Cardiac muscle cell (in vitro differentiated cells and primary cell): ENCODE measurements at regions not wholly inside any gene's neighbourhood (a gene's known extent, or its start where the extent isn't known, plus 50 kb on each side); places are given as distances from the start of the nearest gene placed in this dataset.

ENCODE experiments used
- DNase-seq, 2 donors: peaks; one replicate each; pipeline versions ENCODE4 v3.0.0 to v3.0.0-alpha.2; 2010 to 2017; ENCODE audit warnings: low read depth in 1 of 2, low spot score in 1 of 2
- H3K27ac ChIP-seq: fragments of 200-600 bp; sonication (generic); 2 replicates; pipeline ENCODE4 v1.5.1; 2016
- H3K27me3 ChIP-seq: fragments of 200-600 bp; sonication (generic); 2 replicates; pipeline ENCODE4 v1.6.0; 2016; ENCODE audit warnings: control low read depth
- H3K36me3 ChIP-seq: fragments of 200-600 bp; sonication (generic); 2 replicates; pipeline ENCODE4 v1.5.1; 2016; ENCODE audit warnings: control low read depth
- H3K4me1 ChIP-seq: fragments of 200-600 bp; sonication (generic); 2 replicates; pipeline ENCODE4 v1.8.1; 2017; ENCODE audit warnings: low read depth, mild to moderate bottlenecking, mixed run types
- H3K4me3 ChIP-seq: fragments of 200-600 bp; sonication (generic); 2 replicates; pipeline ENCODE4 v1.5.1; 2016; ENCODE audit warnings: mild to moderate bottlenecking
- H3K9me3 ChIP-seq: fragments of 200-600 bp; sonication (generic); 2 replicates; pipeline ENCODE4 v1.5.1; 2017; ENCODE audit warnings: low read depth, mild to moderate bottlenecking, control low read depth
- TF ChIP-seq, protein P1 (sequence below): IDR thresholded peaks from 2 replicates; pipeline ENCODE4 v1.5.1; 2012; ENCODE audit warnings: low read depth, mild to moderate bottlenecking, low read length

DNA sequence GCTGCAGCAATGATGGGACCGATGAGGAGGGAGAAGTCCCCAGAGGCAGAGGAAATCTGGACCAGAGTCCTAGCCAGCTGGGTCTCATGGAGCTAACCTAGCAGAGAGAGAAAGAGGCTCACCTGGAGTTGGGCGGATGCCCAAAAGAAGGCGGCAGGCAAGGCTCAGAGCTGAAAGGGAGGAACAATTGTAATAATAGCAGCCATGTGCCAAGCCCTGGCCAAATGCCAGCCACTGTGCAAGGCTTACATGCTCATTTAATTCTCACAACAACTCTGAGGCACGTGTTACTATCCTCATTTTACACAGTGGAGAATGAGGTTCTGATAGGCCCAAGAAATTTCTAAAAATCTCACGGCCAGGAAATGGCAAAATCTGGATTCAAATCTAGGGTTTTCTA lies 50.0 kb upstream of the ZNF648 start:
- H3K4me3 ChIP-seq: no peak overlapping the region
- H3K27me3 ChIP-seq: no peaks in the 10 kb centered on the region
- DNase-seq: no peak
- no peaks in the 10 kb centered on the region for H3K36me3 ChIP-seq
- no peak overlapping the region for H3K27ac ChIP-seq
- no peaks in the 10 kb centered on the region for H3K4me1 ChIP-seq
- no peaks in the 10 kb centered on the region for H3K9me3 ChIP-seq
- TF ChIP-seq, protein P1, sequence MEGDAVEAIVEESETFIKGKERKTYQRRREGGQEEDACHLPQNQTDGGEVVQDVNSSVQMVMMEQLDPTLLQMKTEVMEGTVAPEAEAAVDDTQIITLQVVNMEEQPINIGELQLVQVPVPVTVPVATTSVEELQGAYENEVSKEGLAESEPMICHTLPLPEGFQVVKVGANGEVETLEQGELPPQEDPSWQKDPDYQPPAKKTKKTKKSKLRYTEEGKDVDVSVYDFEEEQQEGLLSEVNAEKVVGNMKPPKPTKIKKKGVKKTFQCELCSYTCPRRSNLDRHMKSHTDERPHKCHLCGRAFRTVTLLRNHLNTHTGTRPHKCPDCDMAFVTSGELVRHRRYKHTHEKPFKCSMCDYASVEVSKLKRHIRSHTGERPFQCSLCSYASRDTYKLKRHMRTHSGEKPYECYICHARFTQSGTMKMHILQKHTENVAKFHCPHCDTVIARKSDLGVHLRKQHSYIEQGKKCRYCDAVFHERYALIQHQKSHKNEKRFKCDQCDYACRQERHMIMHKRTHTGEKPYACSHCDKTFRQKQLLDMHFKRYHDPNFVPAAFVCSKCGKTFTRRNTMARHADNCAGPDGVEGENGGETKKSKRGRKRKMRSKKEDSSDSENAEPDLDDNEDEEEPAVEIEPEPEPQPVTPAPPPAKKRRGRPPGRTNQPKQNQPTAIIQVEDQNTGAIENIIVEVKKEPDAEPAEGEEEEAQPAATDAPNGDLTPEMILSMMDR: no peak
